Smooth muscle cell (in vitro differentiated cells): ENCODE measurements at regions not wholly inside any gene's neighbourhood (a gene's known extent, or its start where the extent isn't known, plus 50 kb on each side); places are given as distances from the start of the nearest gene placed in this dataset.
A peak's percentile ranks its signal among the peaks of the same experiment; 100 is the strongest.

ENCODE experiments used
- DNase-seq: peaks from one replicate; lab custom pipeline; 2025; ENCODE audit not compliant: unreplicated experiment; lab: John Stamatoyannopoulos, UW
- H2AFZ ChIP-seq: fragments of 200-600 bp; sonication (generic); 2 replicates; pipeline ENCODE4 v1.6.0; 2016; ENCODE audit warnings: antibody characterized with exemption, low read depth, mild to moderate bottlenecking
- H3F3A ChIP-seq: fragments of 200-600 bp; sonication (generic); 2 replicates; pipeline ENCODE4 v1.6.0; 2017; ENCODE audit warnings: antibody characterized with exemption, low read depth
- H3K27ac ChIP-seq: fragments of 200-600 bp; sonication (generic); 2 replicates; pipeline ENCODE4 v1.5.1; 2016; ENCODE audit warnings: low read depth, mild to moderate bottlenecking
- H3K27me3 ChIP-seq: fragments of 200-600 bp; sonication (generic); 2 replicates; pipeline ENCODE4 v1.6.1; 2016; ENCODE audit warnings: low read depth, mild to moderate bottlenecking
- H3K36me3 ChIP-seq: fragments of 200-600 bp; sonication (generic); 2 replicates; pipeline ENCODE4 v1.5.1; 2016; ENCODE audit warnings: low read depth
- H3K4me1 ChIP-seq: fragments of 200-600 bp; sonication (generic); 2 replicates; pipeline ENCODE4 v1.5.1; 2016; ENCODE audit warnings: low read depth
- H3K4me2 ChIP-seq: fragments of 200-600 bp; sonication (generic); 2 replicates; pipeline ENCODE4 v1.6.0; 2016; ENCODE audit warnings: mild to moderate bottlenecking
- H3K4me3 ChIP-seq: fragments of 200-600 bp; sonication (generic); 2 replicates; pipeline ENCODE4 v1.5.1; 2016; ENCODE audit warnings: mild to moderate bottlenecking
- H3K79me2 ChIP-seq: fragments of 200-600 bp; sonication (generic); 2 replicates; pipeline ENCODE4 v1.6.0; 2016; ENCODE audit warnings: low read depth, mild to moderate bottlenecking
- H3K9ac ChIP-seq: fragments of 200-600 bp; sonication (generic); 2 replicates; pipeline ENCODE4 v1.6.0; 2016; ENCODE audit warnings: low read depth
- H3K9me3 ChIP-seq: fragments of 200-600 bp; sonication (generic); replicated peaks from 2 replicates; pipeline ENCODE4 v1.5.1; 2016; ENCODE audit warnings: low read depth
- H4K20me1 ChIP-seq: fragments of 200-600 bp; sonication (generic); 2 replicates; pipeline ENCODE4 v1.6.0; 2016; ENCODE audit warnings: low read depth
- CTCF ChIP-seq: fragments of 200-600 bp; sonication (generic); IDR thresholded peaks from 2 replicates; pipeline ENCODE4 v1.5.1; 2017; ENCODE audit warnings: borderline replicate concordance, mild to moderate bottlenecking, antibody characterized with exemption; ENCODE audit not compliant: insufficient read depth, poor library complexity, severe bottlenecking
- WGBS: methylation state at CpG from one replicate; pipeline ENCODE4 v1.1.7; 2016; ENCODE audit warnings: low lambda C conversion rate; 5-methylcytosine and 5-hydroxymethylcytosine counted together

GRCh38 chr7:42311195-42311594, 74.2 kb upstream of the GLI3 start:
- Histone ChIP-seq H3K4me3 (no peak overlapping the region), H3K27ac (no peak overlapping the region), H3F3A (peaks cover 9% of the 10 kb centered on the region), H2AFZ (no peak overlapping the region), H3K9me3 (peaks cover 10% of the 10 kb centered on the region), H4K20me1 (no peaks in the 10 kb centered on the region), H3K4me1 (peaks cover 21% of the 10 kb centered on the region), H3K27me3 (no peaks in the 10 kb centered on the region), H3K36me3 (no peaks in the 10 kb centered on the region), H3K4me2 (no peak overlapping the region), H3K79me2 (no peaks in the 10 kb centered on the region), H3K9ac (no peak overlapping the region)
- no peak for DNase-seq
- TF ChIP-seq CTCF, result no peak

GRCh38 chr7:42292991-42293521, 56.0 kb upstream of the GLI3 start:
- Histone ChIP-seq H3K36me3 (no peaks in the 10 kb centered on the region), H3K79me2 (no peaks in the 10 kb centered on the region), H3K9me3 (no peaks in the 10 kb centered on the region), H3F3A (no peaks in the 10 kb centered on the region), H3K4me3 (no peak overlapping the region), H3K4me2 (peak overlapping the region; percentile 61), H3K27ac (peak overlapping the region; percentile 37), H4K20me1 (no peaks in the 10 kb centered on the region), H3K4me1 (no peaks in the 10 kb centered on the region), H3K27me3 (no peaks in the 10 kb centered on the region), H2AFZ (peak overlapping the region; percentile 38), H3K9ac (peak overlapping the region; percentile 16)
- no peak for TF ChIP-seq CTCF
- DNase-seq, result no peak
- WGBS, result 47% methylated on average over 8 of the region's 8 CpGs

- Histone ChIP-seq H3K9ac (no peak overlapping the region), H4K20me1 (no peaks in the 10 kb centered on the region), H3K79me2 (no peaks in the 10 kb centered on the region), H3K4me3 (no peak overlapping the region), H2AFZ (no peak overlapping the region), H3K9me3 (no peaks in the 10 kb centered on the region), H3K27me3 (no peaks in the 10 kb centered on the region), H3F3A (no peaks in the 10 kb centered on the region), H3K4me2 (no peak overlapping the region), H3K27ac (no peak overlapping the region), H3K4me1 (no peaks in the 10 kb centered on the region), H3K36me3 (no peaks in the 10 kb centered on the region)
- no peak for TF ChIP-seq CTCF
- no peak for DNase-seq
- WGBS, result 94% methylated on average over 1 of the region's 1 CpG
These were observed 52.5 kb upstream of the GLI3 start for GRCh38 chr7:42289473-42289872.
